A673 (cell line): ENCODE measurements at regions not wholly inside any gene's neighbourhood (a gene's known extent, or its start where the extent isn't known, plus 50 kb on each side); places are given as distances from the start of the nearest gene placed in this dataset.

ENCODE experiments used
- BruUV-seq: library from RNA; stranded (reverse); fragments of 400-500 nt; replicated peaks from 2 replicates; lab custom pipeline; 2021; lab: Mats Ljungman, UMichigan
- CTCF ChIA-PET: fragments of 300-600 bp; sonication (Branson Sonifier 250); formaldehyde crosslinking; loops from one replicate; lab custom pipeline; 2022; ENCODE audit warnings: antibody characterized with exemption; lab: Charles Lee
- POLR2A ChIA-PET: fragments of 300-600 bp; sonication (Branson Sonifier 250); formaldehyde crosslinking; loops from one replicate; lab custom pipeline; 2022; ENCODE audit warnings: antibody characterized with exemption; ENCODE audit not compliant: low non-redundant PET; lab: Charles Lee
- DNase-seq: peaks from one replicate; pipeline ENCODE4 v3.0.0-alpha.2; 2015; ENCODE audit warnings: low spot score
- H3K27ac ChIP-seq: fragments of 200-600 bp; sonication (generic); 2 replicates; pipeline ENCODE4 v1.5.1; 2016; ENCODE audit warnings: mixed run types, low read depth, mild to moderate bottlenecking, mixed read lengths, antibody characterized with exemption, low read length; ENCODE audit not compliant: poor library complexity, severe bottlenecking
- H3K27me3 ChIP-seq: fragments of 200-600 bp; sonication (generic); replicated peaks from 2 replicates; pipeline ENCODE4 v1.6.1; 2017; ENCODE audit warnings: mixed run types, low read depth, mild to moderate bottlenecking, mixed read lengths, antibody characterized with exemption, low read length; ENCODE audit not compliant: insufficient read depth, poor library complexity
- H3K36me3 ChIP-seq: fragments of 200-600 bp; sonication (generic); 2 replicates; pipeline ENCODE4 v1.6.1; 2016; ENCODE audit warnings: mixed run types, mild to moderate bottlenecking, mixed read lengths, antibody characterized with exemption, low read length; ENCODE audit not compliant: insufficient read depth, poor library complexity, severe bottlenecking
- H3K4me1 ChIP-seq: fragments of 200-600 bp; sonication (generic); 2 replicates; pipeline ENCODE4 v1.6.1; 2017; ENCODE audit warnings: mixed run types, mild to moderate bottlenecking, mixed read lengths, antibody characterized with exemption, low read length; ENCODE audit not compliant: insufficient read depth, poor library complexity, severe bottlenecking
- H3K4me3 ChIP-seq: fragments of 200-600 bp; sonication (generic); 2 replicates; pipeline ENCODE4 v1.5.1; 2016; ENCODE audit warnings: low read depth, mixed run types, mild to moderate bottlenecking, mixed read lengths, low read length; ENCODE audit not compliant: poor library complexity, severe bottlenecking
- H3K9me3 ChIP-seq: fragments of 200-600 bp; sonication (generic); 2 replicates; pipeline ENCODE4 v1.6.1; 2016; ENCODE audit warnings: mixed run types, low read depth, mild to moderate bottlenecking, mixed read lengths, antibody characterized with exemption, low read length; ENCODE audit not compliant: poor library complexity, severe bottlenecking
- CTCF ChIP-seq: fragments of 300-800, 200-600 bp; sonication (generic); conservative IDR thresholded peaks from 2 replicates; pipeline ENCODE4 v1.5.1; 2017; ENCODE audit warnings: low read depth, mild to moderate bottlenecking, antibody characterized with exemption, low read length, moderate library complexity, mixed read lengths
- EZH2 ChIP-seq: fragments of 200-600 bp; sonication (generic); IDR thresholded peaks from 2 replicates; pipeline ENCODE4 v1.6.1; 2017; ENCODE audit warnings: borderline replicate concordance, low read depth, mild to moderate bottlenecking, mixed read lengths, antibody characterized with exemption, low read length; ENCODE audit not compliant: poor library complexity, severe bottlenecking
- intact Hi-C: fragments of 100-400 bp; cut with micrococcal nuclease; formaldehyde crosslinking; loops from one replicate; pipeline ENCODE4 v1.10.0; 2022; ENCODE audit not compliant: unreplicated experiment

- POLR2A ChIA-PET = no interaction called here
- no peak overlapping the region for H3K27ac ChIP-seq
- no peaks in the 10 kb centered on the region for H3K4me1 ChIP-seq
- no peak overlapping the region for H3K4me3 ChIP-seq
- DNase-seq = no peak
- H3K9me3 ChIP-seq = no peaks in the 10 kb centered on the region
- H3K27me3 ChIP-seq = peaks cover 8% of the 10 kb centered on the region
- H3K36me3 ChIP-seq = no peaks in the 10 kb centered on the region
- intact Hi-C loops = no loop called here
- CTCF ChIA-PET = no interaction called here
- no TSS peak for BruUV-seq
- TF ChIP-seq CTCF (no peak), EZH2 (no peak)
Observed at GRCh38 chr16:5442986-5443385, 345.4 kb upstream of the EEF2KMT start.

- no TSS peak for BruUV-seq
- Histone ChIP-seq H3K4me3 (no peak overlapping the region), H3K27me3 (peaks cover 11% of the 10 kb centered on the region), H3K9me3 (no peaks in the 10 kb centered on the region), H3K36me3 (no peaks in the 10 kb centered on the region), H3K27ac (no peak overlapping the region), H3K4me1 (no peaks in the 10 kb centered on the region)
- DNase-seq = no peak
- ChIA-PET POLR2A (no interaction called here), CTCF (no interaction called here)
- TF ChIP-seq EZH2 (no peak), CTCF (no peak)
- intact Hi-C loops = no loop called here
Observed at GRCh38 chr16:5442054-5442453, 344.5 kb upstream of the EEF2KMT start.

GRCh38 chr16:5438591-5438990, 341.0 kb upstream of the EEF2KMT start:
- ChIA-PET POLR2A (no interaction called here), CTCF (no interaction called here)
- H3K27me3 ChIP-seq = peaks cover 19% of the 10 kb centered on the region
- BruUV-seq = no TSS peak
- H3K4me3 ChIP-seq = no peak overlapping the region
- intact Hi-C loops = no loop called here
- H3K27ac ChIP-seq = no peak overlapping the region
- TF ChIP-seq EZH2 = no peak
- no peak for TF ChIP-seq CTCF
- H3K36me3 ChIP-seq = no peaks in the 10 kb centered on the region
- H3K9me3 ChIP-seq = no peaks in the 10 kb centered on the region
- DNase-seq = peak; percentile 15
- H3K4me1 ChIP-seq = no peaks in the 10 kb centered on the region
